Esophagus squamous epithelium (tissue), 4 donors: ENCODE measurements at regions not wholly inside any gene's neighbourhood (a gene's known extent, or its start where the extent isn't known, plus 50 kb on each side); places are given as distances from the start of the nearest gene placed in this dataset.

Source experiments
- CTCF ChIP-seq, 6 experiments: fragments of 450-650 bp in 4 of 6; fragments of 200-600 bp in 2 of 6; sonication (generic) in 2 of 6; IDR thresholded peaks; one replicate each; pipeline ENCODE4 v1.5.1; 2016 to 2019; ENCODE audit warnings: antibody characterized with exemption in 6 of 6, mild to moderate bottlenecking in 4 of 6, moderate library complexity in 4 of 6
- POLR2A ChIP-seq, 4 donors: fragments of 450-650 bp; IDR thresholded peaks; one replicate each; pipeline ENCODE4 v1.6.1; 2017; ENCODE audit warnings: antibody characterized with exemption in 4 of 4, mild to moderate bottlenecking in 4 of 4, moderate library complexity in 3 of 4

- TF ChIP-seq CTCF (IDR thresholded peaks at IDR 0.05) = no peak
- TF ChIP-seq POLR2A (IDR thresholded peaks at IDR 0.05) = no peak
Observed at GRCh38 chr14:98743536-98743935, 528.5 kb downstream of the BCL11B start.
